Keratinocyte (primary cell): ENCODE measurements at regions not wholly inside any gene's neighbourhood (a gene's known extent, or its start where the extent isn't known, plus 50 kb on each side); places are given as distances from the start of the nearest gene placed in this dataset.

Experiments used
- CTCF ChIP-seq, 3 experiments: IDR thresholded peaks in 1 of 3; conservative IDR thresholded peaks in 1 of 3; optimal IDR thresholded peaks in 1 of 3; 2 replicates in 2 of 3; 3 replicates in 1 of 3; pipeline versions ENCODE3 to v1.5.1; 2011; ENCODE audit warnings: low read length in 3 of 3, mild to moderate bottlenecking in 3 of 3, moderate library complexity in 2 of 3, control low read depth in 1 of 3, inconsistent platforms in 1 of 3; ENCODE audit not compliant: insufficient read depth in 2 of 3; ENCODE audit errors: extremely low read depth in 1 of 3
- EZH2 ChIP-seq: IDR thresholded peaks from one replicate; pipeline ENCODE4 v1.6.1; 2012; ENCODE audit warnings: inconsistent platforms, mild to moderate bottlenecking, low read length, moderate library complexity

- TF ChIP-seq EZH2 (no peak), CTCF (optimal IDR thresholded peaks at IDR 0.05 in 1 of 3, IDR thresholded peaks at IDR 0.05 in 1 of 3, conservative IDR thresholded peaks at IDR 0.05 in 1 of 3; ENCODE audit: extremely low read depth in 1 of 3, insufficient read depth in 2 of 3, low read length in 3 of 3) (no peak)
These were observed 855.0 kb downstream of the REEP3 start for GRCh38 chr10:64376167-64376566.
